HT1080 (cell line): ENCODE measurements at regions not wholly inside any gene's neighbourhood (a gene's known extent, or its start where the extent isn't known, plus 50 kb on each side); places are given as distances from the start of the nearest gene placed in this dataset.

Source experiments
- DNase-seq: peaks from one replicate; pipeline ENCODE4 v3.0.0-alpha.2; 2015; ENCODE audit warnings: low read depth

- DNase-seq = no peak
Observed at GRCh38 chr1:90204780-90205179, 209.9 kb downstream of the ZNF326 start.

- DNase-seq = no peak
Observed at GRCh38 chr1:90204023-90204590, 209.2 kb downstream of the ZNF326 start.

GRCh38 chr1:90201467-90202358 lies 206.8 kb downstream of the ZNF326 start:
- DNase-seq = peak; percentile 17

- DNase-seq = no peak
Observed at GRCh38 chr1:90200646-90201205, 205.8 kb downstream of the ZNF326 start.

GRCh38 chr1:90198616-90199332 lies 203.9 kb downstream of the ZNF326 start:
- DNase-seq = no peak

GRCh38 chr1:90193116-90193515 lies 198.2 kb downstream of the ZNF326 start:
- DNase-seq = no peak

- no peak for DNase-seq
Observed at GRCh38 chr1:90192408-90192807, 197.5 kb downstream of the ZNF326 start.

GRCh38 chr1:90190523-90190922 lies 195.6 kb downstream of the ZNF326 start:
- DNase-seq = no peak

GRCh38 chr1:90189889-90190288 lies 195.0 kb downstream of the ZNF326 start:
- no peak for DNase-seq

GRCh38 chr1:90187323-90187585 lies 192.3 kb downstream of the ZNF326 start:
- no peak for DNase-seq

- no peak for DNase-seq
Observed at GRCh38 chr1:90186506-90187322, 191.8 kb downstream of the ZNF326 start.

- DNase-seq = no peak
Observed at GRCh38 chr1:90176530-90176929, 181.6 kb downstream of the ZNF326 start.

GRCh38 chr1:90175490-90176167 lies 180.7 kb downstream of the ZNF326 start:
- DNase-seq = no peak

GRCh38 chr1:90174246-90174645 lies 179.3 kb downstream of the ZNF326 start:
- no peak for DNase-seq

GRCh38 chr1:90162216-90162615 lies 167.3 kb downstream of the ZNF326 start:
- DNase-seq = no peak

GRCh38 chr1:90161625-90162024 lies 166.7 kb downstream of the ZNF326 start:
- DNase-seq = no peak

- DNase-seq = no peak
Observed at GRCh38 chr1:90155721-90156487, 161.0 kb downstream of the ZNF326 start.

- DNase-seq = no peak
Observed at GRCh38 chr1:90154711-90155110, 159.8 kb downstream of the ZNF326 start.

GRCh38 chr1:90149101-90149500 lies 154.2 kb downstream of the ZNF326 start:
- DNase-seq = no peak

- DNase-seq = no peak
Observed at GRCh38 chr1:90147093-90147492, 152.2 kb downstream of the ZNF326 start.
